Brain microvascular endothelial cell (primary cell): ENCODE measurements at regions not wholly inside any gene's neighbourhood (a gene's known extent, or its start where the extent isn't known, plus 50 kb on each side); places are given as distances from the start of the nearest gene placed in this dataset.

Experiments used
- DNase-seq: peaks from one replicate; pipeline ENCODE4 v3.0.0-alpha.2; 2020
- H3K27ac ChIP-seq: fragments of 250-450 bp; sonication (Bioruptor Pico); 2 replicates; pipeline ENCODE4 v1.5.1; 2020; ENCODE audit warnings: mild to moderate bottlenecking, moderate library complexity
- H3K27me3 ChIP-seq: fragments of 250-450 bp; sonication (Bioruptor Pico); replicated peaks from 2 replicates; pipeline ENCODE4 v1.5.1; 2020; ENCODE audit warnings: mild to moderate bottlenecking
- H3K36me3 ChIP-seq: fragments of 250-450 bp; sonication (Bioruptor Pico); replicated peaks from 2 replicates; pipeline ENCODE4 v1.5.1; 2020; ENCODE audit warnings: mild to moderate bottlenecking
- H3K4me3 ChIP-seq: 2 replicates; pipeline ENCODE4 v1.5.1; 2011; ENCODE audit warnings: low read depth, mild to moderate bottlenecking, control low read depth, low read length, moderate library complexity
- CTCF ChIP-seq: IDR thresholded peaks from 2 replicates; pipeline ENCODE4 v1.5.1; 2011; ENCODE audit warnings: low read depth, mild to moderate bottlenecking, moderate library complexity, low read length, control low read depth, inconsistent platforms; ENCODE audit errors: missing control alignments
- in situ Hi-C: cut with HindIII; loops from 2 replicates; pipeline ENCODE4 v1.10.0; 2017; ENCODE audit warnings: low sequenced_read_pairs, low pct_ligation_motif_present

GRCh38 chr11:36822829-36823228 lies 224.8 kb upstream of the RAG2 start:
- no peak for DNase-seq
- no peak overlapping the region for H3K27ac ChIP-seq
- in situ Hi-C loops, result no loop called here
- TF ChIP-seq CTCF, result no peak
- H3K36me3 ChIP-seq, result no peaks in the 10 kb centered on the region
- H3K27me3 ChIP-seq, result no peaks in the 10 kb centered on the region
- H3K4me3 ChIP-seq, result no peak overlapping the region

GRCh38 chr11:36818410-36818809 lies 220.4 kb upstream of the RAG2 start:
- no peak for DNase-seq
- in situ Hi-C loops, result no loop called here
- H3K4me3 ChIP-seq, result no peak overlapping the region
- no peak overlapping the region for H3K27ac ChIP-seq
- H3K27me3 ChIP-seq, result no peaks in the 10 kb centered on the region
- peak; percentile 17 for TF ChIP-seq CTCF
- H3K36me3 ChIP-seq, result no peaks in the 10 kb centered on the region

- H3K4me3 ChIP-seq, result no peak overlapping the region
- H3K36me3 ChIP-seq, result no peaks in the 10 kb centered on the region
- DNase-seq, result no peak
- TF ChIP-seq CTCF, result no peak
- no peak overlapping the region for H3K27ac ChIP-seq
- H3K27me3 ChIP-seq, result no peaks in the 10 kb centered on the region
- in situ Hi-C loops, result no loop called here
Observed at GRCh38 chr11:36817336-36817965, 219.4 kb upstream of the RAG2 start.

GRCh38 chr11:36809303-36809702 lies 211.3 kb upstream of the RAG2 start:
- Histone ChIP-seq H3K36me3 (no peaks in the 10 kb centered on the region), H3K4me3 (no peak overlapping the region), H3K27me3 (no peaks in the 10 kb centered on the region), H3K27ac (no peak overlapping the region)
- no peak for DNase-seq
- in situ Hi-C loops, result no loop called here
- TF ChIP-seq CTCF, result no peak

GRCh38 chr11:36807871-36808270 lies 209.8 kb upstream of the RAG2 start:
- TF ChIP-seq CTCF, result no peak
- in situ Hi-C loops, result no loop called here
- Histone ChIP-seq H3K27ac (no peak overlapping the region), H3K36me3 (no peaks in the 10 kb centered on the region), H3K27me3 (no peaks in the 10 kb centered on the region), H3K4me3 (no peak overlapping the region)
- no peak for DNase-seq

- no peak for DNase-seq
- no peak for TF ChIP-seq CTCF
- no peak overlapping the region for H3K27ac ChIP-seq
- no peaks in the 10 kb centered on the region for H3K36me3 ChIP-seq
- H3K27me3 ChIP-seq, result no peaks in the 10 kb centered on the region
- in situ Hi-C loops, result no loop called here
- no peak overlapping the region for H3K4me3 ChIP-seq
Observed at GRCh38 chr11:36803084-36803483, 205.0 kb upstream of the RAG2 start.
